IMR-90 (cell line): ENCODE measurements at regions not wholly inside any gene's neighbourhood (a gene's known extent, or its start where the extent isn't known, plus 50 kb on each side); places are given as distances from the start of the nearest gene placed in this dataset.

ENCODE experiments used
- ATAC-seq: fragments of 200-7000 bp; cut with Tn5 transposase; 2 replicates; pipeline ENCODE4 v1.9.1; 2020; ENCODE audit warnings: low read depth, mild to moderate bottlenecking, moderate library complexity
- BruUV-seq: library from RNA; stranded (reverse); fragments of 400-500 nt; replicated peaks from 2 replicates; lab custom pipeline; 2021; lab: Mats Ljungman, UMichigan
- CTCF ChIA-PET: fragments of 300-600 bp; formaldehyde crosslinking; extraction: SDS; loops from one replicate; lab custom pipeline; 2021; ENCODE audit warnings: antibody characterized with exemption; lab: Yijun Ruan, JAX
- POLR2A ChIA-PET: fragments of 300-600 bp; sonication (Branson Sonifier 250); formaldehyde crosslinking; loops from one replicate; lab custom pipeline; 2022; ENCODE audit warnings: antibody characterized with exemption; ENCODE audit not compliant: unreplicated experiment; lab: Charles Lee
- DNase-seq: peaks from one replicate; pipeline ENCODE4 v3.0.0; 2013
- H2AFZ ChIP-seq: replicated peaks from 2 replicates; pipeline ENCODE3; 2013; ENCODE audit warnings: low read length, mild to moderate bottlenecking; ENCODE audit not compliant: poor library complexity
- H2AK5ac ChIP-seq: 2 replicates; pipeline ENCODE4 v1.6.1; 2013; ENCODE audit warnings: low read depth, low read length, inconsistent platforms
- H2AK9ac ChIP-seq: replicated peaks from 2 replicates; pipeline ENCODE3; 2013; ENCODE audit warnings: mild to moderate bottlenecking, low read depth, low read length, moderate library complexity; ENCODE audit not compliant: poor library complexity
- H2BK120ac ChIP-seq: 2 replicates; pipeline ENCODE4 v1.6.1; 2013; ENCODE audit warnings: low read depth, low read length, inconsistent platforms
- H2BK15ac ChIP-seq: 3 replicates; pipeline ENCODE4 v1.6.1; 2013; ENCODE audit warnings: low read depth, low read length, inconsistent platforms
- H2BK20ac ChIP-seq: 2 replicates; pipeline ENCODE4 v1.6.1; 2013; ENCODE audit warnings: low read depth, mild to moderate bottlenecking, inconsistent platforms, low read length, moderate library complexity
- H2BK5ac ChIP-seq: 2 replicates; pipeline ENCODE4 v1.6.1; 2013; ENCODE audit warnings: mild to moderate bottlenecking, low read depth, low read length, inconsistent platforms; ENCODE audit not compliant: poor library complexity, severe bottlenecking
- H3K14ac ChIP-seq: replicated peaks from 2 replicates; pipeline ENCODE4 v1.6.1; 2013; ENCODE audit warnings: low read depth, low read length, inconsistent platforms
- H3K18ac ChIP-seq: 2 replicates; pipeline ENCODE4 v1.6.1; 2013; ENCODE audit warnings: low read depth, low read length, control low read depth
- H3K23ac ChIP-seq: 2 replicates; pipeline ENCODE4 v1.6.1; 2013; ENCODE audit warnings: low read depth, low read length, inconsistent platforms
- H3K27ac ChIP-seq: 2 replicates; pipeline ENCODE4 v1.5.1; 2013; ENCODE audit warnings: mild to moderate bottlenecking, control low read depth, low read length; ENCODE audit not compliant: insufficient read depth
- H3K27me3 ChIP-seq: 2 replicates; pipeline ENCODE4 v1.6.1; 2013; ENCODE audit warnings: low read length; ENCODE audit not compliant: control insufficient read depth, insufficient read depth
- H3K36me3 ChIP-seq: 2 replicates; pipeline ENCODE4 v1.6.1; 2013; ENCODE audit warnings: low read length, mixed read lengths; ENCODE audit not compliant: control insufficient read depth, insufficient read depth
- H3K4ac ChIP-seq: 2 replicates; pipeline ENCODE4 v1.6.1; 2013; ENCODE audit warnings: low read depth, low read length, inconsistent platforms
- H3K4me1 ChIP-seq: 2 replicates; pipeline ENCODE4 v1.6.1; 2013; ENCODE audit warnings: low read length, mixed read lengths; ENCODE audit not compliant: control insufficient read depth, insufficient read depth
- H3K4me2 ChIP-seq: 2 replicates; pipeline ENCODE4 v1.6.1; 2013; ENCODE audit warnings: low read depth, mild to moderate bottlenecking, control low read depth, low read length, moderate library complexity
- H3K4me3 ChIP-seq: 2 replicates; pipeline ENCODE4 v1.5.1; 2013; ENCODE audit warnings: low read depth, mild to moderate bottlenecking, control low read depth, low read length, moderate library complexity; ENCODE audit not compliant: insufficient read depth
- H3K56ac ChIP-seq: 2 replicates; pipeline ENCODE4 v1.6.1; 2013; ENCODE audit warnings: low read length, inconsistent platforms; ENCODE audit not compliant: insufficient read depth; ENCODE audit errors: extremely low read depth
- H3K79me1 ChIP-seq, 2 experiments: 2 replicates each; pipeline ENCODE4 v1.6.1; 2013; ENCODE audit warnings: low read length in 2 of 2, inconsistent platforms in 1 of 2, low read depth in 1 of 2
- H3K9ac ChIP-seq: 2 replicates; pipeline ENCODE4 v1.6.1; 2013; ENCODE audit warnings: low read depth, low read length, control low read depth
- H3K9me1 ChIP-seq: 2 replicates; pipeline ENCODE4 v1.6.1; 2013; ENCODE audit warnings: low read length, inconsistent platforms; ENCODE audit not compliant: insufficient read depth
- H3K9me3 ChIP-seq: 2 replicates; pipeline ENCODE4 v1.6.1; 2013; ENCODE audit warnings: low read length; ENCODE audit not compliant: control insufficient read depth, insufficient read depth
- H4K20me1 ChIP-seq: 2 replicates; pipeline ENCODE4 v1.6.1; 2013; ENCODE audit warnings: low read length, inconsistent platforms; ENCODE audit not compliant: insufficient read depth
- H4K5ac ChIP-seq: 2 replicates; pipeline ENCODE4 v1.6.1; 2013; ENCODE audit warnings: mild to moderate bottlenecking, low read depth, low read length, control low read depth
- H4K8ac ChIP-seq, 2 experiments: 2 replicates each; pipeline ENCODE4 v1.6.1; 2013; ENCODE audit warnings: low read depth in 2 of 2, low read length in 2 of 2, control low read depth in 1 of 2, inconsistent platforms in 1 of 2
- H4K91ac ChIP-seq: 2 replicates; pipeline ENCODE4 v1.6.1; 2013; ENCODE audit warnings: low read depth, low read length, inconsistent platforms; ENCODE audit not compliant: insufficient read depth
- BHLHE40 ChIP-seq: fragments of 150-350 bp; IDR thresholded peaks from 2 replicates; pipeline ENCODE4 v1.6.1; 2016; ENCODE audit warnings: mild to moderate bottlenecking, low read depth, low read length
- CEBPB ChIP-seq: IDR thresholded peaks from 2 replicates; pipeline ENCODE4 v1.6.1; 2012; ENCODE audit warnings: low read depth, low read length, improper control_type of control experiment
- CHD1 ChIP-seq: IDR thresholded peaks from 2 replicates; pipeline ENCODE4 v1.6.1; 2012; ENCODE audit warnings: low read depth, low read length, improper control_type of control experiment
- FOS ChIP-seq: fragments of 150-350 bp; IDR thresholded peaks from 2 replicates; pipeline ENCODE4 v1.6.1; 2016; ENCODE audit warnings: low read depth, low read length
- MAFK ChIP-seq: IDR thresholded peaks from 2 replicates; pipeline ENCODE4 v1.6.1; 2012; ENCODE audit warnings: low read depth, low read length, improper control_type of control experiment
- MAZ ChIP-seq: IDR thresholded peaks from 2 replicates; pipeline ENCODE4 v1.6.1; 2012; ENCODE audit warnings: low read depth, mild to moderate bottlenecking, low read length, improper control_type of control experiment, moderate library complexity, borderline replicate concordance
- MXI1 ChIP-seq: IDR thresholded peaks from 2 replicates; pipeline ENCODE4 v1.6.1; 2012; ENCODE audit warnings: low read depth, mild to moderate bottlenecking, low read length, moderate library complexity, borderline replicate concordance
- NFE2L2 ChIP-seq: fragments of 150-350 bp; IDR thresholded peaks from 2 replicates; pipeline ENCODE4 v1.6.1; 2016; ENCODE audit warnings: low read depth, mild to moderate bottlenecking, low read length
- POLR2A ChIP-seq: IDR thresholded peaks from 2 replicates; pipeline ENCODE4 v1.6.1; 2012; ENCODE audit warnings: mild to moderate bottlenecking, low read depth, low read length
- RAD21 ChIP-seq: IDR thresholded peaks from 2 replicates; pipeline ENCODE4 v1.6.1; 2012; ENCODE audit warnings: low read length, improper control_type of control experiment
- RCOR1 ChIP-seq: IDR thresholded peaks from 2 replicates; pipeline ENCODE4 v1.6.1; 2012; ENCODE audit warnings: mild to moderate bottlenecking, low read length, improper control_type of control experiment; ENCODE audit not compliant: insufficient replicate concordance
- RFX5 ChIP-seq: IDR thresholded peaks from 2 replicates; pipeline ENCODE4 v1.8.0; 2012; ENCODE audit warnings: low read depth, mild to moderate bottlenecking, low read length, moderate library complexity
- SMC3 ChIP-seq: fragments of 150-350 bp; IDR thresholded peaks from 2 replicates; pipeline ENCODE4 v1.6.1; 2016; ENCODE audit warnings: low read depth, mild to moderate bottlenecking, antibody characterized with exemption, low read length, moderate library complexity
- WGBS, 2 experiments: methylation state at CpG; one replicate each; pipeline versions ENCODE4 v1.1.5 to v1.1.7; 2013; ENCODE audit warnings: missing lambda C conversion rate in 2 of 2; ENCODE audit not compliant: insufficient read length in 1 of 2; ENCODE audit errors: extremely low coverage in 2 of 2; 5-methylcytosine and 5-hydroxymethylcytosine counted together
- dilution Hi-C: fragments of 300-500 bp; cut with HindIII; formaldehyde crosslinking; loops from one replicate; pipeline ENCODE4 v1.14.3; 2018; ENCODE audit warnings: low sequenced_read_pairs; ENCODE audit not compliant: unreplicated experiment
- in situ Hi-C: fragments of 300-500 bp; cut with MboI; formaldehyde crosslinking; loops from 3 replicates; pipeline ENCODE4 v1.14.3; 2019; ENCODE audit warnings: low sequenced_read_pairs, inconsistent platforms, mixed read lengths
- intact Hi-C: fragments of 100-400 bp; cut with micrococcal nuclease; formaldehyde crosslinking; loops from 2 replicates; pipeline ENCODE4 v1.10.0; 2022
- TF ChIP-seq, protein P1 (sequence below): fragments of 150-350 bp; IDR thresholded peaks from 2 replicates; pipeline ENCODE4 v1.6.1; 2017; ENCODE audit warnings: mild to moderate bottlenecking, antibody characterized with exemption, low read length, low read depth
- TF ChIP-seq, protein P2 (sequence below): conservative IDR thresholded peaks from 2 replicates; pipeline ENCODE4 v1.5.1; 2012; ENCODE audit warnings: mild to moderate bottlenecking, low read depth, low read length, improper control_type of control experiment
- TF ChIP-seq, protein P3 (sequence below): fragments of 150-350 bp; IDR thresholded peaks from 2 replicates; pipeline ENCODE4 v1.6.1; 2016; ENCODE audit warnings: low read depth, mild to moderate bottlenecking, low read length, moderate library complexity, borderline replicate concordance

DNA sequence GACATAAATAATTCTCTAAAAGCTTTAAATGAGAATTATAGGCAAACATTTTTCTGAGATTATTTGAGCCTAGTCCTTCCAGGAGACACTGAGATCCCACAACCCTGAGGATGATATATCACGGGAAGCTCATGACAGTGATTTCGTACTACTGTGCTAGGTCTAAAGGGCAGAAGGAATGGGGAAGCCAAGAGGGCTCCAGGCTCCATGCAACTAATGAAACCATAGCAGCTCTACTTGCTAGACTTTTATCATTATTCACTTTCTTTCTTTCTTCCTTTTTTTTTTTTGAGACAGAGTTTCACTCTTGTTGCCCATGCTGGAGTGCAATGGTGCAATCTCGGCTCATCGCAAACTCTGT, 57.3 kb upstream of the SGK1 start:
- Histone ChIP-seq H2BK15ac (no peak overlapping the region), H3K14ac (no peak overlapping the region), H3K56ac (no peak overlapping the region), H4K8ac (no peak overlapping the region), H3K4me1 (peaks cover 7% of the 10 kb centered on the region), H3K9me1 (peaks cover 4% of the 10 kb centered on the region; the same call in 1 of the 2 replicates), H4K5ac (no peak overlapping the region), H3K4me2 (no peak overlapping the region), H3K27me3 (no peaks in the 10 kb centered on the region), H2AK9ac (no peak overlapping the region), H3K36me3 (no peaks in the 10 kb centered on the region), H3K9ac (no peak overlapping the region), H4K91ac (no peak overlapping the region), H3K4ac (peak overlapping the region; percentile 51; the same call in 1 of the 2 replicates), H2AFZ (no peak overlapping the region), H3K4me3 (no peak overlapping the region), H3K23ac (no peak overlapping the region), H2BK20ac (no peak overlapping the region), H3K9me3 (no peaks in the 10 kb centered on the region), H2AK5ac (peak overlapping the region; percentile 85), H3K27ac (no peak overlapping the region), H2BK5ac (no peak overlapping the region), H3K18ac (peak overlapping the region; percentile 77; the same call in 1 of the 2 replicates), H4K20me1 (no peaks in the 10 kb centered on the region), H3K79me1 (no peaks in the 10 kb centered on the region), H2BK120ac (no peak overlapping the region)
- no CpG with 5 or more reads among the region's 4 CpGs for WGBS, 2 experiments
- intact Hi-C loops = no loop called here
- DNase-seq (no peak), ATAC-seq (no peak)
- ChIA-PET POLR2A (no interaction called here), CTCF (no interaction called here)
- dilution Hi-C loops = no loop called here
- TF ChIP-seq CEBPB = no peak
- no peak for TF ChIP-seq POLR2A
- no peak for TF ChIP-seq CHD1
- TF ChIP-seq MXI1 = no peak
- no peak for TF ChIP-seq FOS
- no peak for TF ChIP-seq MAZ
- TF ChIP-seq RCOR1 = no peak
- TF ChIP-seq RAD21 = no peak
- no peak for TF ChIP-seq SMC3
- TF ChIP-seq, protein P1, sequence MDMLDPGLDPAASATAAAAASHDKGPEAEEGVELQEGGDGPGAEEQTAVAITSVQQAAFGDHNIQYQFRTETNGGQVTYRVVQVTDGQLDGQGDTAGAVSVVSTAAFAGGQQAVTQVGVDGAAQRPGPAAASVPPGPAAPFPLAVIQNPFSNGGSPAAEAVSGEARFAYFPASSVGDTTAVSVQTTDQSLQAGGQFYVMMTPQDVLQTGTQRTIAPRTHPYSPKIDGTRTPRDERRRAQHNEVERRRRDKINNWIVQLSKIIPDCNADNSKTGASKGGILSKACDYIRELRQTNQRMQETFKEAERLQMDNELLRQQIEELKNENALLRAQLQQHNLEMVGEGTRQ = no peak
- TF ChIP-seq, protein P2, sequence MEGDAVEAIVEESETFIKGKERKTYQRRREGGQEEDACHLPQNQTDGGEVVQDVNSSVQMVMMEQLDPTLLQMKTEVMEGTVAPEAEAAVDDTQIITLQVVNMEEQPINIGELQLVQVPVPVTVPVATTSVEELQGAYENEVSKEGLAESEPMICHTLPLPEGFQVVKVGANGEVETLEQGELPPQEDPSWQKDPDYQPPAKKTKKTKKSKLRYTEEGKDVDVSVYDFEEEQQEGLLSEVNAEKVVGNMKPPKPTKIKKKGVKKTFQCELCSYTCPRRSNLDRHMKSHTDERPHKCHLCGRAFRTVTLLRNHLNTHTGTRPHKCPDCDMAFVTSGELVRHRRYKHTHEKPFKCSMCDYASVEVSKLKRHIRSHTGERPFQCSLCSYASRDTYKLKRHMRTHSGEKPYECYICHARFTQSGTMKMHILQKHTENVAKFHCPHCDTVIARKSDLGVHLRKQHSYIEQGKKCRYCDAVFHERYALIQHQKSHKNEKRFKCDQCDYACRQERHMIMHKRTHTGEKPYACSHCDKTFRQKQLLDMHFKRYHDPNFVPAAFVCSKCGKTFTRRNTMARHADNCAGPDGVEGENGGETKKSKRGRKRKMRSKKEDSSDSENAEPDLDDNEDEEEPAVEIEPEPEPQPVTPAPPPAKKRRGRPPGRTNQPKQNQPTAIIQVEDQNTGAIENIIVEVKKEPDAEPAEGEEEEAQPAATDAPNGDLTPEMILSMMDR = no peak
- TF ChIP-seq, protein P3, sequence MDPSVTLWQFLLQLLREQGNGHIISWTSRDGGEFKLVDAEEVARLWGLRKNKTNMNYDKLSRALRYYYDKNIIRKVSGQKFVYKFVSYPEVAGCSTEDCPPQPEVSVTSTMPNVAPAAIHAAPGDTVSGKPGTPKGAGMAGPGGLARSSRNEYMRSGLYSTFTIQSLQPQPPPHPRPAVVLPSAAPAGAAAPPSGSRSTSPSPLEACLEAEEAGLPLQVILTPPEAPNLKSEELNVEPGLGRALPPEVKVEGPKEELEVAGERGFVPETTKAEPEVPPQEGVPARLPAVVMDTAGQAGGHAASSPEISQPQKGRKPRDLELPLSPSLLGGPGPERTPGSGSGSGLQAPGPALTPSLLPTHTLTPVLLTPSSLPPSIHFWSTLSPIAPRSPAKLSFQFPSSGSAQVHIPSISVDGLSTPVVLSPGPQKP = no peak
- TF ChIP-seq MAFK = no peak
- no peak for TF ChIP-seq NFE2L2
- no peak for TF ChIP-seq BHLHE40
- TF ChIP-seq RFX5 = no peak
- BruUV-seq = no TSS peak
- in situ Hi-C loops = no loop called here
